GM21423 (cell line): ENCODE measurements at regions not wholly inside any gene's neighbourhood (a gene's known extent, or its start where the extent isn't known, plus 50 kb on each side); places are given as distances from the start of the nearest gene placed in this dataset.

ENCODE experiments used
- ATAC-seq: cut with Tn5 transposase; IDR thresholded peaks from one replicate; pipeline ENCODE4 v1.9.1; 2021; ENCODE audit warnings: mild to moderate bottlenecking, moderate library complexity; ENCODE audit not compliant: unreplicated experiment

- no peak for ATAC-seq
These were observed 248.6 kb upstream of the VEGFC start for GRCh38 chr4:177041356-177041755.

- peak; percentile 79 for ATAC-seq
These were observed 254.5 kb upstream of the VEGFC start for GRCh38 chr4:177047070-177047850.

DNA sequence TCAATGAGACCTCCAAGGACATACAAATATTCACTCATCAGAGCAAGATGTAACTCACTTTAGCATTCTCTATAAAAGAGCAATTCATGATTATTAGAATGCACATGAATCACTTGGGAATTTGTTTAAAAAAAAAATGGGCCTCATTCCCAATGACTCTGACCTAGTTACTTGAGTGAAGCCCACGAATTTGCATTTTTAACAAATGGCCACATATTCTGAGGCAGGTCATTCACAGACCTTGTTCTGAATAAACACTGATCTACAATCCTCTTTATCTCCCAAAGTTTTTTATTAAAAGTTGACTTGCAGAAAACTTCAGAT lies 255.1 kb upstream of the VEGFC start:
- ATAC-seq = no peak

DNA sequence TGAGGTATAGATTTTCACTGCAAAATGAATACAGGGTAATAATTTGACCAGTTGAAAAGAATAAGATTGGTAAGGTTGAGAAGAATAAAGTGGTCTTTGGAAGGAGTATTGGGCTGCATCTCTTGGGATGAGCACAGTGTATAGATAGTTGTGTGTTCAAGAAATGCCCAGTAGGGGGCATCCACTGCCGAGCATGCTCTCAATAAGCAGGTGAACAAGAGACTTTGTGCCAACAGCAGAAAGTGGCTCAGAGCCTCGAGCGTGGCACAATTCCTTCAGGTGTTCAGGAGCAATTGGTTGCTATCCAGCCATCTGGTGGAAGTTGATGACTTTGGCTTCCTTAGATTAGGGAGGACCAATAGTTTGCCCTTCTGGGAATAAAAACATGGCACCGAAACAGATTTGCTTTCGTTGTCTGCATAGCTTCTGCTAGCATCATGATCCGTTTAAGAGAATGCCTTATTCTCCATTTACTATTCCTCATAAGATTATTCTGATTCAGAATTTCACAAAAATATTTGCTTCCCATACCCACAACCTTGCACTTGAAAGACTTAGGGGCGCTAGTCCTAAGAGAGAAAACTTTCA lies 258.1 kb upstream of the NEIL3 start:
- ATAC-seq = peak; percentile 89

GRCh38 chr4:177052211-177052934 lies 257.3 kb upstream of the NEIL3 start:
- no peak for ATAC-seq

DNA sequence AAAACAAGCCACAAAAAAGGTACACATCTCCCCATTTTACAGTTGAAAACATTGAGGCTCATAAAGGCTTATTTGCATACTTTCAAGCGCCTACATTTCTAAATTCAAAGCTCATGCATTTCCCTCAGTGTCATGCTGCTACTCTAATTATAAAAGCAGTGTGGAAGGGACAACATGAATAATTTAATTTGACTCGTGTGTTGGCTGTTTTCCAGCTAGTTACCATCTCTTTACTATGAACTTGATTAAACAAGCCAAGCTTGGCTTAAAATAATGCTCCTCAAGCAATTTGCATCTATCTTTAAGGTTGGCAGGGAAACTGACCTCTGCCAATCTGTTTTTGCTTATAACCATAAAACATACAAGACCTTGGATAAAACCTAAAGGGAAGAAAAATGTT lies 252.5 kb upstream of the NEIL3 start:
- no peak for ATAC-seq

DNA sequence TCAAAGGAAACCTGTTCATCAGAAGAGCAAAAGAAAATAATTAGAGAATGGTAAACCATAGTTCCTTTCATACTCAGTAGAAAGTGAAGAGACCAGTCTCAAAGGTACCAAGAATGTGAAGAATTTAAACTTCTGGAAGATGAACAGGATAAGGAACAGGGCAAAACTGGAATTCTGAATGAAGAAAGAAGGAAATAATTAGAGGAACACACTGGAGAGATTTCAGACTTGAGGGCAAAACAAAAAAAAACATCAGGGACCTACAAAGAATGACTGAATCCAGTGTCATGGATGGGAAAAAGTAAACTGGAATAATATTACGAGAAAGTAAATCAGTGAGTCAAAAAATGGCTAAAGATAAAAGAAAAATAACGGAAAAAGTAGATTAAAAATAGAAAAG lies 245.6 kb upstream of the NEIL3 start:
- no peak for ATAC-seq

DNA sequence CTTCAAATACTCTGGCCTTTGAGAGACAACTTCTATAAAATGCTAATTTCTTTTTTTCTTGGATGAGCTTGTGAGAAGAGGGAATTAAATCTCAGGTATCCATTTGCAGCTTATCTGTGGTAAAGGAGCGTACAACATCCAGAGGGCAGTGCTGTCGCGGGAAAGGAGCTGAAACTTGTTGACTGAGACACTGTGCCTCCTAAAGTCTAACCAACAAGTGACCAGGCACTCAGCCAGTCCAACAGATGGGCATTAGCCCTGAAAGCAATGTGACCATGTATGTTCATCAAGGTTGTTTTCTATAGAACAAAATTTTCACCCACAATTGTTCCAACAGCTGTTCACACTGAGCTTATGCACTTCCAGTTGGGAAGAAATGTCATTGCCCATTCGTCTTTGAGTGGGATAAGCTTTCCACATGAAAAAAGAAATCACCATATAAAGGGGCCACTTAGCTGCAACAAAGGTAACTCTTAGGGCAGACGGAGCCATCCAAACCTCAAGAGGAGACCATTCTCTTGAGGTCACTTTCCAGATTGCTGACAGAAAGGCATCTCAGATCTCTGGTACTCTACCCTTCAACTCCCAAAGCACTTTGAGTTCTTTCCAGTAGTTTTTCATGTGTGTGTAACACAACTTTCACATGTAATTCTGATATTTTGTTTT lies 244.8 kb upstream of the NEIL3 start:
- ATAC-seq = no peak

- no peak for ATAC-seq
These were observed 242.9 kb upstream of the NEIL3 start for GRCh38 chr4:177066746-177067145.

DNA sequence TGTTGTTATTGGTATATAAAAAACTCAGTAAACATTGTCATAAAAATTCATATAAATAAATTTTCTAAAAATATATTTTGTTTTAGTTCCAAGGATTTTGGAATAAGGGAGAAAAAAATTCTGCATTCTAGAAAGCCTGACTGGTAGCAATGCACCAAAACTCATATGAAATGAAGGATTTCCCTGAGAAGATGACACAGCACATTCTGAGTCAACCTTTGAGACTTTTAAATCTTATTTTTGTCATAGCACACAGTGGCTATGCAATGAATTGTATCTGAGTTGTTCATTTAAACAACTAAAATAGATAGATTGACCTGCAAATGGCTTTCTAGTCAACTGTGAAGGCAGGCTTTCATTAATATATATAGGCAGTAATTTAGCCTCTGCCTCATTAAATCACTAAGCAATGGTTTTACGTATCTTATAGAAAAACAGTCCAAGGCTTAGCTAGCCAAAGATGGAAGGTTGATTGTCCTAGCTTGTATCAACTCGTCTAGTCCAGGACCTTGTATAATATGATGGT lies 239.1 kb upstream of the NEIL3 start:
- ATAC-seq = no peak

GRCh38 chr4:177077095-177077971 lies 232.3 kb upstream of the NEIL3 start:
- ATAC-seq = no peak

GRCh38 chr4:177079327-177079726 lies 230.3 kb upstream of the NEIL3 start:
- ATAC-seq = no peak

DNA sequence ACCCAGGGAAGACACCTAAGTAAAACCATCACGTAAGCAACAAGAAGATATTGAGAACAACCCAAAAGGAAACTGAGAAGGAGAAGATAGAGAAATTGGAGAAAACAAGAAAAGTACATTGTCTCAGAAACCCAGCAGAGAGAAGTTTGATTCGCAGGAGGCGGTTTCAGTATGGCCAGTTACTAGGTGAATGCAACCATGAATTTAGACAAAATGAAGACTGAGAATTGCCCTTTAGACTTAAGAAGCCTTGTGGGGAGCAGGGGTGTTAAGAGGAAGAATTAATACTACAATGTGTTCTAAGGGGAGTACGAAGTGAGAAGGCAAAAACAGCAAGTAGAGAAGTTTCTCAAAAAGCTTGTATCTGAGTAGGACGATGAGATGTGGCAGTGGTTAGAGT lies 229.3 kb upstream of the NEIL3 start:
- ATAC-seq = no peak

- no peak for ATAC-seq
These were observed 222.6 kb upstream of the NEIL3 start for GRCh38 chr4:177087060-177087459.

GRCh38 chr4:177087499-177087898 lies 222.2 kb upstream of the NEIL3 start:
- no peak for ATAC-seq

DNA sequence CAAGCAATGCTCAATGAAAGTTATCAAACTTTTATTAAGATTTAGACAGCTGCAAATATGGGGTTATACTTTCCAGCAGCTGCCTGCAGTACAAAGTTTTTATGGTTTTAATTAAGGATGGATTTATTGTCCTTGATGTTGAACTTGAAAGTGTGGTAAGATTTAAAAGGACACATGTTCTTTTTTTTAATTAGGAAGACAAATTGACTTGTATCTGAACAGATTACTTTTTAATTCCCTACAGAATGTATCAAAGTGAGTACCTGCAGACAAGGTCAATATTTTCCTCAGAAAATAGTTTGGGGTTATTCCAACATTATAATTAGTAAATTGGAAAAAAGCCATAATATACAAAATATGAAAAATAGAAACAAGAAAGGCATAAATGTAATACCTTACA lies 218.2 kb upstream of the NEIL3 start:
- no peak for ATAC-seq

GRCh38 chr4:177092807-177093206 lies 216.9 kb upstream of the NEIL3 start:
- ATAC-seq = no peak

- ATAC-seq = no peak
These were observed 215.7 kb upstream of the NEIL3 start for GRCh38 chr4:177093964-177094363.

DNA sequence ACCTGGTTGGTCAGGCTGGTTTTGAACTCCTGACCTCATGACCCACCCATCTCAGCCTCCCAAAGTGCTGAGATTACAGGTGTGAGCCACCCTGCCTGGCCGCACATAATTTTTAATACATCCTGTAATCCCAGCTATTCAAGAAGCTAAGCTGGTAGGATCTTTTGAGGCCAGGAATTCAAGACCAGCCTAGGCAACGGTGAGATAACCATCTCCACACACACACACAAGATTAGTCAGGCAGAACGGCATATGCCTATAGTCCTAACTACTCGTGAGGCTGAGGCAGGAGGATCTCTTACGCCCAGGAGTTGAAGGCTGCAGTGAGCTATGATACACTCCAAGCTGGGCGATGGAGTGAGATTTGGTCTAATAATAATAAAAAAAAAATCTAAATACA lies 212.4 kb upstream of the NEIL3 start:
- no peak for ATAC-seq

- ATAC-seq = no peak
These were observed 210.5 kb upstream of the NEIL3 start for GRCh38 chr4:177099211-177099610.

- no peak for ATAC-seq
These were observed 209.4 kb upstream of the NEIL3 start for GRCh38 chr4:177100307-177100706.
